ENCODE measurements at regions not wholly inside any gene's neighbourhood (a gene's known extent, or its start where the extent isn't known, plus 50 kb on each side); places are given as distances from the start of the nearest gene placed in this dataset.
"Not testable (repeated sequence)": the region's sequence is repeated elsewhere in the genome, so short reads cannot be mapped to it uniquely, and the experiment has no call there.

GRCh38 chr4:58871509-58871908 lies 1761.3 kb upstream of the IGFBP7 start:
- H3K4me1 ChIP-seq (ENCODE audit: low read depth) = no peaks in the 10 kb centered on the region
- no peaks in the 10 kb centered on the region for H3K9me3 ChIP-seq
- no peak for ATAC-seq
- intact Hi-C loops (cut with DNase I, micrococcal nuclease) = no loop called here
- no peak for TF ChIP-seq CTCF (IDR thresholded peaks at IDR 0.05)
- no peak for DNase-seq
- H3K4me3 ChIP-seq = no peak overlapping the region
- no peaks in the 10 kb centered on the region for H3K36me3 ChIP-seq (ENCODE audit: low read depth)

GRCh38 chr4:58849026-58849425 lies 1738.8 kb upstream of the IGFBP7 start:
- ATAC-seq (no peak), DNase-seq (no peak)
- no peaks in the 10 kb centered on the region for H3K36me3 ChIP-seq (ENCODE audit: low read depth)
- TF ChIP-seq CTCF (IDR thresholded peaks at IDR 0.05) = no peak
- no peaks in the 10 kb centered on the region for H3K9me3 ChIP-seq
- H3K4me1 ChIP-seq (ENCODE audit: low read depth) = no peaks in the 10 kb centered on the region
- intact Hi-C loops (cut with DNase I, micrococcal nuclease) = no loop called here
- no peak overlapping the region for H3K4me3 ChIP-seq

- Histone ChIP-seq H3K36me3 (ENCODE audit: low read depth) (no peaks in the 10 kb centered on the region), H3K9me3 (no peaks in the 10 kb centered on the region), H3K4me3 (no peak overlapping the region), H3K4me1 (ENCODE audit: low read depth) (no peaks in the 10 kb centered on the region)
- intact Hi-C loops (cut with DNase I, micrococcal nuclease) = no loop called here
- no peak for ATAC-seq
- TF ChIP-seq CTCF (IDR thresholded peaks at IDR 0.05) = no peak
- no peak for DNase-seq
Observed at GRCh38 chr4:58843455-58843854, 1733.3 kb upstream of the IGFBP7 start.

GRCh38 chr4:58833126-58833525 lies 1722.9 kb upstream of the IGFBP7 start:
- DNase-seq = no peak
- intact Hi-C loops (cut with DNase I, micrococcal nuclease) = no loop called here
- H3K9me3 ChIP-seq = no peaks in the 10 kb centered on the region
- TF ChIP-seq CTCF (IDR thresholded peaks at IDR 0.05) = no peak
- no peaks in the 10 kb centered on the region for H3K36me3 ChIP-seq (ENCODE audit: low read depth)
- no peak overlapping the region for H3K4me3 ChIP-seq
- no peaks in the 10 kb centered on the region for H3K4me1 ChIP-seq (ENCODE audit: low read depth)
- no peak for ATAC-seq

GRCh38 chr4:58825278-58825677 lies 1715.1 kb upstream of the IGFBP7 start:
- Histone ChIP-seq H3K9me3 (no peaks in the 10 kb centered on the region), H3K4me3 (no peak overlapping the region), H3K4me1 (ENCODE audit: low read depth) (no peaks in the 10 kb centered on the region), H3K36me3 (ENCODE audit: low read depth) (no peaks in the 10 kb centered on the region)
- ATAC-seq (no peak), DNase-seq (no peak)
- no peak for TF ChIP-seq CTCF (IDR thresholded peaks at IDR 0.05)
- intact Hi-C loops (cut with DNase I, micrococcal nuclease) = no loop called here

GRCh38 chr4:58818560-58818959 lies 1708.4 kb upstream of the IGFBP7 start:
- H3K4me3 ChIP-seq; H3K36me3 ChIP-seq (ENCODE audit: low read depth); H3K4me1 ChIP-seq (ENCODE audit: low read depth); ATAC-seq; intact Hi-C loops (cut with DNase I, micrococcal nuclease); H3K9me3 ChIP-seq: not testable (repeated sequence)
- peak in 1 of 3 donors; percentile 31 for DNase-seq

Measured in mucosa of descending colon (tissue), 3 donors.